ENCODE measurements at regions not wholly inside any gene's neighbourhood (a gene's known extent, or its start where the extent isn't known, plus 50 kb on each side); places are given as distances from the start of the nearest gene placed in this dataset.

GRCh38 chr5:87198010-87198409, 69.7 kb upstream of the RASA1 start:
- TF ChIP-seq ZNF274 (IDR thresholded peaks at IDR 0.05; ENCODE audit: low read depth, low read length): no peak
- TF ChIP-seq YY1 (IDR thresholded peaks at IDR 0.05; ENCODE audit: insufficient read depth, insufficient read length): no peak

Data from NT2/D1 (cell line).